Activated T-cell treated with anti-CD3 and anti-CD28 coated beads for 1 hour (primary cell): ENCODE measurements at regions not wholly inside any gene's neighbourhood (a gene's known extent, or its start where the extent isn't known, plus 50 kb on each side); places are given as distances from the start of the nearest gene placed in this dataset.

ENCODE experiments used
- DNase-seq: peaks from one replicate; pipeline ENCODE4 v3.0.0-alpha.2; 2020; ENCODE audit warnings: low read depth

DNA sequence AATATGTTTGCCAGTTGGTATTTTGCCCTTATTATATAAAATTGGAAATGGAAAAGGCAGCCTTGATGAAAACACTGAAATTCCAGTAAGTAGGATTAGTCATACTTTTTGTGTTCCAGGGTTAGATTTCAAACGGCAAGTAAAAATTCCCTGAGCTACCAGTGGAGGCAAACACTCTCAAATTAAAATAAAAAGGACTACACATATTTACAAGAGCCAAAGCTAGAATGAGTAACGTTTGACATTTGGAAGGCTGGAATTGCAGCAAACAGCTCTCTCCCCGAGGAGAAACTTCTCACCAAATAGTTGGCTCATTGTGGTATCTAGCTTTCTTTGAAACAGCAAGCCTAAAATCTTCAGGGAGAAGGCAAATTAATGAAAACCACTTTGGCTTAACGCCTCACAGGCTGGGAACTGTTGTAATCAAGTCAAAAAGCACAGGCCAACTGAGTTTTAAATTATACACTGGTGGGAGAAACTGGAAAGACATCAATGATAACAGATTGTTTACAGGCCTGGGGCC lies 288.4 kb downstream of the SNX13 start:
- DNase-seq, result no peak

DNA sequence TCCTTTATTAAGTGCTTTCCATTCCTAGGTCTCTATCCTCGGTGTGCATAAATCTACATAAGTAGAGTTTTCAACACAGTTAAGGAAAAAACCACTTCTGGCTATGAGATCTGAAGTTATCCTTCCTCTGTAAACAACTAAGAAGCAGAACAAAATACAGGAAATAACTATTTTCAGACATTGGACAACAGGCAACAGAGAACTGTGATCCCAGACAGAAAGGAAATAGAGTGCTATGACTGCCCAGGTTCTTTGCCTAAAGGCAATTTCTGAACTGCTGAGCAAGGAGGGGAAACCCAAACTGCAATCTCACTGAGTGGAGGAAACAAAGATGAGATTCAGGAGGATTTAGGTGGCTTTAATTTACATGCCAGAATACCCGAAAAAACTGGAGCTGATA lies 285.4 kb downstream of the SNX13 start:
- no peak for DNase-seq

DNA sequence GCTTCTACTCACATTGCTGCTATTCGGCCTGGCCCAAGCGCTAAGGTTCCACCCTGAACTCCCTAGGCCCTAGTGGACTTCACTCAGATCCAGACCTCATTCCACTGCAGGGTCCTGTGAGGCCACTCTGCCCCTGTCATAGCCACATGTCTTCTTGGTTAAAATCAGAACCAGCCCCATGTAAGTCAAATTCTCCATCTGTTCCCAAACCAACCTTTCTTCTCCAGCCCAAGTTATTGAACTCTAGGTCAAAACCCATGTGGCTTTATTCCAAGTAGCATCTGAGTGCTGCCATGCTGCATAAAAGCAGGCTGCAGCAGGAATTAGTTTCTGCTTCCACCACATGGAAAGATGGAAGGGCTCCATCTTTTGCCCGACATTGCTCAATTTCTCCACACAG lies 281.2 kb downstream of the SNX13 start:
- no peak for DNase-seq

- no peak for DNase-seq
Observed at GRCh38 chr7:17660116-17660515, 280.2 kb downstream of the SNX13 start.

- DNase-seq, result no peak
Observed at GRCh38 chr7:17661982-17662585, 278.2 kb downstream of the SNX13 start.

- no peak for DNase-seq
Observed at GRCh38 chr7:17663061-17663675, 277.1 kb downstream of the SNX13 start.

- no peak for DNase-seq
Observed at GRCh38 chr7:17665029-17665428, 275.3 kb downstream of the SNX13 start.

DNA sequence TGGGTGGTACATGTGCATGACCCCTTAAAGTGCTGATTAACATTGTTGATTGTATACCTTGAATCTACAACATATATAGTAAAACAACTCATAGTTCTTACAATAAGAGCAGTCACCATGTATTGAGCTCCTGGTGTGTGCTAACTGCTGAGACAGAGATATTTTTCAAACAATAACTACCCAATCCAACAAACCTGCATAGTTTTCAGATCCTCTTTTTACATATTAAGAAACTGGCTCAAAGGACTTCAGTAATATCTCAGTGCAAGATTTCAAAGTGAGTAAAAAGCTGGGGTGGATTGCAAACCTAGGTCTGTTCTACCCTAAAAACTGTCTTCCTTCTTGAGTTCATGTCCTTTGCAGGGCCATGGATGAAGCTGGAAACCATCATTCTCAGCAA lies 272.2 kb downstream of the SNX13 start:
- no peak for DNase-seq

- no peak for DNase-seq
Observed at GRCh38 chr7:17669204-17669603, 271.1 kb downstream of the SNX13 start.

DNA sequence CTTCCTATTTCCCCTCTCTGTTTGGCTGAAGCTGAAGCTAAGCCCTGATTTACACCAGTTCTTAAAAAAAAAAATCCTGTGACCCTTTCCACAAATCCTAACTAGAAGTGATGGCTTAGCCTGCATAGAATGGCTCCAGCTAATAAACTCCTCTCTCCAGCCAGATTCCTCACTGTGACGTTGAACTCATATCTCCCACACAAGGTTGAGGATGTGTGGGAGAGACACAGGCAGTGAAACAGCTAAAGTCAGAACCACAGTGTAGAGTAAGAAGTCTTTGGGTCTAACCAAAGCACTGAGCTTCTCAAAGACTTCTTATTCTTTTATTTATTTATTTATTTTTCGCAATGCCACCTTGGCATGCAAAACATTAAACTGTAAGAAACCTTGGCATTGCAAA lies 268.3 kb downstream of the SNX13 start:
- no peak for DNase-seq

GRCh38 chr7:17672783-17673182 lies 267.5 kb downstream of the SNX13 start:
- no peak for DNase-seq

- no peak for DNase-seq
Observed at GRCh38 chr7:17674166-17674942, 265.9 kb downstream of the SNX13 start.

- no peak for DNase-seq
Observed at GRCh38 chr7:17674943-17675608, 265.2 kb downstream of the SNX13 start.

- DNase-seq, result no peak
Observed at GRCh38 chr7:17677408-17677807, 262.9 kb downstream of the SNX13 start.

DNA sequence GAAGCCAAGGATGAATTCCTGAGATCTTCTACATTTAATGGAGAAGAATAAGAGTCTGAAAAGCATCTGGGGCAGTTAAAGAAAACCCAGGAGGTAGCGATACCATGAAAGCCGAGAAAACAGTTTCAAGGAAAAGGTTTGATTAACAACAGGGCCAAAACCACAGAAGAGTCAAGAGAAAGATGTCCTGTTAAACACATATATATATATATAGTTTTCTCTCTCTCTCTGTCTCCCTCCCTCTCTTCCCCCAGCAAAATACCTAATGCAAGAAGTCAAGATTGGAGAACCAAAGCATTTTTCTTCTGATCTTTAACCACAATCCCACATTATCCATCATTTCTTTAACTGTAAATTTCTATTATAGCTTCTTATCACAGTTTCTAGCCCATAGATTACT lies 261.4 kb downstream of the SNX13 start:
- DNase-seq, result no peak

GRCh38 chr7:17679458-17679857 lies 260.8 kb downstream of the SNX13 start:
- DNase-seq, result no peak

GRCh38 chr7:17680026-17680425 lies 260.3 kb downstream of the SNX13 start:
- no peak for DNase-seq

- DNase-seq, result no peak
Observed at GRCh38 chr7:17680943-17681351, 259.3 kb downstream of the SNX13 start.

DNA sequence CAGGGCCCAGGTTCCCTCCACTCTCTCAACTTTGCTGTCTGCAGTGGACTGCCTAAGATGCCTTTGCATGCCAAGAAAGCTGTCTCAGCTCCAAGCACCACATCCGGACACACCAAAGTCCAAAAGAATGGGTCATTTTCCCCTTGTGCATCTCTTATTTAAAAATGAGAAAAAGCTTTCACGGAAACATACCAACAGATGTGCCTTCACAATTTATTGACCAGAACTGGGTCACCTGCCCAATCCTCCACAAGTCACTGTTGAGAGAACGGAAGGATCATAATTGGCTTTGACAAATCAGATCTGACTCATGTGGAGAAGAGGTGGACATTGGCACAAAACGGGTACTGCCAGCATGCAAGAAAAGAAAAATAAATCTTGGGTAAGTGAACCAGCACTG lies 258.3 kb downstream of the SNX13 start:
- DNase-seq, result no peak

DNA sequence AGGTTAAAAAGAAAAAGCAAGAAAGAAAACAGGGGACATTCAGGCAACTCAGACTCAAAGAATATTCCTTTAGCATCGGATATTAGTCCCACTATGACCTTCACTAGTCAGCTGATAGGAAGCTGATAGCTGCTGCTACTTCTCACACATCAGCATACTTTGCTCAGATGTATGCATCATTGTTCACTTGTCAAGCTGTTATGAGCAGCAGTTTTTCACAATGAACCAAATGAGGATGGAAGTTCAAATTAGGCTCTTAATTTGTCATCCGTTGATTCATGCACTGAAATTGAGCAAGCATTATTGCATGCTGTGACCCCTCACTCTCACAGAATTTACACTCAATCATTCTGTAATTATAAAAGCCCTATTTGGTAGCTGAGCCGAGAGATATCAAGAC lies 257.7 kb downstream of the SNX13 start:
- DNase-seq, result no peak

- no peak for DNase-seq
Observed at GRCh38 chr7:17685141-17685540, 255.2 kb downstream of the SNX13 start.

- DNase-seq, result no peak
Observed at GRCh38 chr7:17687361-17687760, 252.9 kb downstream of the SNX13 start.
